IMR-90 (cell line): ENCODE measurements at regions not wholly inside any gene's neighbourhood (a gene's known extent, or its start where the extent isn't known, plus 50 kb on each side); places are given as distances from the start of the nearest gene placed in this dataset.

Experiments used
- ATAC-seq: fragments of 200-7000 bp; cut with Tn5 transposase; 2 replicates; pipeline ENCODE4 v1.9.1; 2020; ENCODE audit warnings: low read depth, mild to moderate bottlenecking, moderate library complexity
- BruUV-seq: library from RNA; stranded (reverse); fragments of 400-500 nt; replicated peaks from 2 replicates; lab custom pipeline; 2021; lab: Mats Ljungman, UMichigan
- CTCF ChIA-PET: fragments of 300-600 bp; formaldehyde crosslinking; extraction: SDS; loops from one replicate; lab custom pipeline; 2021; ENCODE audit warnings: antibody characterized with exemption; lab: Yijun Ruan, JAX
- POLR2A ChIA-PET: fragments of 300-600 bp; sonication (Branson Sonifier 250); formaldehyde crosslinking; loops from one replicate; lab custom pipeline; 2022; ENCODE audit warnings: antibody characterized with exemption; ENCODE audit not compliant: unreplicated experiment; lab: Charles Lee
- DNase-seq: peaks from one replicate; pipeline ENCODE4 v3.0.0; 2013
- H2AFZ ChIP-seq: replicated peaks from 2 replicates; pipeline ENCODE3; 2013; ENCODE audit warnings: low read length, mild to moderate bottlenecking; ENCODE audit not compliant: poor library complexity
- H2AK5ac ChIP-seq: 2 replicates; pipeline ENCODE4 v1.6.1; 2013; ENCODE audit warnings: low read depth, low read length, inconsistent platforms
- H2AK9ac ChIP-seq: replicated peaks from 2 replicates; pipeline ENCODE3; 2013; ENCODE audit warnings: mild to moderate bottlenecking, low read depth, low read length, moderate library complexity; ENCODE audit not compliant: poor library complexity
- H2BK120ac ChIP-seq: 2 replicates; pipeline ENCODE4 v1.6.1; 2013; ENCODE audit warnings: low read depth, low read length, inconsistent platforms
- H2BK15ac ChIP-seq: 3 replicates; pipeline ENCODE4 v1.6.1; 2013; ENCODE audit warnings: low read depth, low read length, inconsistent platforms
- H2BK20ac ChIP-seq: 2 replicates; pipeline ENCODE4 v1.6.1; 2013; ENCODE audit warnings: low read depth, mild to moderate bottlenecking, inconsistent platforms, low read length, moderate library complexity
- H2BK5ac ChIP-seq: 2 replicates; pipeline ENCODE4 v1.6.1; 2013; ENCODE audit warnings: mild to moderate bottlenecking, low read depth, low read length, inconsistent platforms; ENCODE audit not compliant: poor library complexity, severe bottlenecking
- H3K14ac ChIP-seq: replicated peaks from 2 replicates; pipeline ENCODE4 v1.6.1; 2013; ENCODE audit warnings: low read depth, low read length, inconsistent platforms
- H3K18ac ChIP-seq: 2 replicates; pipeline ENCODE4 v1.6.1; 2013; ENCODE audit warnings: low read depth, low read length, control low read depth
- H3K23ac ChIP-seq: 2 replicates; pipeline ENCODE4 v1.6.1; 2013; ENCODE audit warnings: low read depth, low read length, inconsistent platforms
- H3K27ac ChIP-seq: 2 replicates; pipeline ENCODE4 v1.5.1; 2013; ENCODE audit warnings: mild to moderate bottlenecking, control low read depth, low read length; ENCODE audit not compliant: insufficient read depth
- H3K27me3 ChIP-seq: 2 replicates; pipeline ENCODE4 v1.6.1; 2013; ENCODE audit warnings: low read length; ENCODE audit not compliant: control insufficient read depth, insufficient read depth
- H3K36me3 ChIP-seq: 2 replicates; pipeline ENCODE4 v1.6.1; 2013; ENCODE audit warnings: low read length, mixed read lengths; ENCODE audit not compliant: control insufficient read depth, insufficient read depth
- H3K4ac ChIP-seq: 2 replicates; pipeline ENCODE4 v1.6.1; 2013; ENCODE audit warnings: low read depth, low read length, inconsistent platforms
- H3K4me1 ChIP-seq: 2 replicates; pipeline ENCODE4 v1.6.1; 2013; ENCODE audit warnings: low read length, mixed read lengths; ENCODE audit not compliant: control insufficient read depth, insufficient read depth
- H3K4me2 ChIP-seq: 2 replicates; pipeline ENCODE4 v1.6.1; 2013; ENCODE audit warnings: low read depth, mild to moderate bottlenecking, control low read depth, low read length, moderate library complexity
- H3K4me3 ChIP-seq: 2 replicates; pipeline ENCODE4 v1.5.1; 2013; ENCODE audit warnings: low read depth, mild to moderate bottlenecking, control low read depth, low read length, moderate library complexity; ENCODE audit not compliant: insufficient read depth
- H3K56ac ChIP-seq: 2 replicates; pipeline ENCODE4 v1.6.1; 2013; ENCODE audit warnings: low read length, inconsistent platforms; ENCODE audit not compliant: insufficient read depth; ENCODE audit errors: extremely low read depth
- H3K79me1 ChIP-seq, 2 experiments: 2 replicates each; pipeline ENCODE4 v1.6.1; 2013; ENCODE audit warnings: low read length in 2 of 2, inconsistent platforms in 1 of 2, low read depth in 1 of 2
- H3K9ac ChIP-seq: 2 replicates; pipeline ENCODE4 v1.6.1; 2013; ENCODE audit warnings: low read depth, low read length, control low read depth
- H3K9me1 ChIP-seq: 2 replicates; pipeline ENCODE4 v1.6.1; 2013; ENCODE audit warnings: low read length, inconsistent platforms; ENCODE audit not compliant: insufficient read depth
- H3K9me3 ChIP-seq: 2 replicates; pipeline ENCODE4 v1.6.1; 2013; ENCODE audit warnings: low read length; ENCODE audit not compliant: control insufficient read depth, insufficient read depth
- H4K20me1 ChIP-seq: 2 replicates; pipeline ENCODE4 v1.6.1; 2013; ENCODE audit warnings: low read length, inconsistent platforms; ENCODE audit not compliant: insufficient read depth
- H4K5ac ChIP-seq: 2 replicates; pipeline ENCODE4 v1.6.1; 2013; ENCODE audit warnings: mild to moderate bottlenecking, low read depth, low read length, control low read depth
- H4K8ac ChIP-seq, 2 experiments: 2 replicates each; pipeline ENCODE4 v1.6.1; 2013; ENCODE audit warnings: low read depth in 2 of 2, low read length in 2 of 2, control low read depth in 1 of 2, inconsistent platforms in 1 of 2
- H4K91ac ChIP-seq: 2 replicates; pipeline ENCODE4 v1.6.1; 2013; ENCODE audit warnings: low read depth, low read length, inconsistent platforms; ENCODE audit not compliant: insufficient read depth
- BHLHE40 ChIP-seq: fragments of 150-350 bp; IDR thresholded peaks from 2 replicates; pipeline ENCODE4 v1.6.1; 2016; ENCODE audit warnings: mild to moderate bottlenecking, low read depth, low read length
- CEBPB ChIP-seq: IDR thresholded peaks from 2 replicates; pipeline ENCODE4 v1.6.1; 2012; ENCODE audit warnings: low read depth, low read length, improper control_type of control experiment
- CHD1 ChIP-seq: IDR thresholded peaks from 2 replicates; pipeline ENCODE4 v1.6.1; 2012; ENCODE audit warnings: low read depth, low read length, improper control_type of control experiment
- CTCF ChIP-seq: conservative IDR thresholded peaks from 2 replicates; pipeline ENCODE4 v1.5.1; 2012; ENCODE audit warnings: mild to moderate bottlenecking, low read depth, low read length, improper control_type of control experiment
- FOS ChIP-seq: fragments of 150-350 bp; IDR thresholded peaks from 2 replicates; pipeline ENCODE4 v1.6.1; 2016; ENCODE audit warnings: low read depth, low read length
- MAFK ChIP-seq: IDR thresholded peaks from 2 replicates; pipeline ENCODE4 v1.6.1; 2012; ENCODE audit warnings: low read depth, low read length, improper control_type of control experiment
- MAZ ChIP-seq: IDR thresholded peaks from 2 replicates; pipeline ENCODE4 v1.6.1; 2012; ENCODE audit warnings: low read depth, mild to moderate bottlenecking, low read length, improper control_type of control experiment, moderate library complexity, borderline replicate concordance
- MXI1 ChIP-seq: IDR thresholded peaks from 2 replicates; pipeline ENCODE4 v1.6.1; 2012; ENCODE audit warnings: low read depth, mild to moderate bottlenecking, low read length, moderate library complexity, borderline replicate concordance
- NFE2L2 ChIP-seq: fragments of 150-350 bp; IDR thresholded peaks from 2 replicates; pipeline ENCODE4 v1.6.1; 2016; ENCODE audit warnings: low read depth, mild to moderate bottlenecking, low read length
- POLR2A ChIP-seq: IDR thresholded peaks from 2 replicates; pipeline ENCODE4 v1.6.1; 2012; ENCODE audit warnings: mild to moderate bottlenecking, low read depth, low read length
- RCOR1 ChIP-seq: IDR thresholded peaks from 2 replicates; pipeline ENCODE4 v1.6.1; 2012; ENCODE audit warnings: mild to moderate bottlenecking, low read length, improper control_type of control experiment; ENCODE audit not compliant: insufficient replicate concordance
- RFX5 ChIP-seq: IDR thresholded peaks from 2 replicates; pipeline ENCODE4 v1.8.0; 2012; ENCODE audit warnings: low read depth, mild to moderate bottlenecking, low read length, moderate library complexity
- SMC3 ChIP-seq: fragments of 150-350 bp; IDR thresholded peaks from 2 replicates; pipeline ENCODE4 v1.6.1; 2016; ENCODE audit warnings: low read depth, mild to moderate bottlenecking, antibody characterized with exemption, low read length, moderate library complexity
- USF2 ChIP-seq: fragments of 150-350 bp; IDR thresholded peaks from 2 replicates; pipeline ENCODE4 v1.6.1; 2017; ENCODE audit warnings: mild to moderate bottlenecking, antibody characterized with exemption, low read length, low read depth
- WGBS, 2 experiments: methylation state at CpG; one replicate each; pipeline versions ENCODE4 v1.1.5 to v1.1.7; 2013; ENCODE audit warnings: missing lambda C conversion rate in 2 of 2; ENCODE audit not compliant: insufficient read length in 1 of 2; ENCODE audit errors: extremely low coverage in 2 of 2; 5-methylcytosine and 5-hydroxymethylcytosine counted together
- dilution Hi-C: fragments of 300-500 bp; cut with HindIII; formaldehyde crosslinking; loops from one replicate; pipeline ENCODE4 v1.14.3; 2018; ENCODE audit warnings: low sequenced_read_pairs; ENCODE audit not compliant: unreplicated experiment
- in situ Hi-C: fragments of 300-500 bp; cut with MboI; formaldehyde crosslinking; loops from 3 replicates; pipeline ENCODE4 v1.14.3; 2019; ENCODE audit warnings: low sequenced_read_pairs, inconsistent platforms, mixed read lengths
- intact Hi-C: fragments of 100-400 bp; cut with micrococcal nuclease; formaldehyde crosslinking; loops from 2 replicates; pipeline ENCODE4 v1.10.0; 2022
- TF ChIP-seq, protein P1 (sequence below): fragments of 150-350 bp; IDR thresholded peaks from 2 replicates; pipeline ENCODE4 v1.6.1; 2016; ENCODE audit warnings: low read depth, mild to moderate bottlenecking, low read length, moderate library complexity, borderline replicate concordance

DNA sequence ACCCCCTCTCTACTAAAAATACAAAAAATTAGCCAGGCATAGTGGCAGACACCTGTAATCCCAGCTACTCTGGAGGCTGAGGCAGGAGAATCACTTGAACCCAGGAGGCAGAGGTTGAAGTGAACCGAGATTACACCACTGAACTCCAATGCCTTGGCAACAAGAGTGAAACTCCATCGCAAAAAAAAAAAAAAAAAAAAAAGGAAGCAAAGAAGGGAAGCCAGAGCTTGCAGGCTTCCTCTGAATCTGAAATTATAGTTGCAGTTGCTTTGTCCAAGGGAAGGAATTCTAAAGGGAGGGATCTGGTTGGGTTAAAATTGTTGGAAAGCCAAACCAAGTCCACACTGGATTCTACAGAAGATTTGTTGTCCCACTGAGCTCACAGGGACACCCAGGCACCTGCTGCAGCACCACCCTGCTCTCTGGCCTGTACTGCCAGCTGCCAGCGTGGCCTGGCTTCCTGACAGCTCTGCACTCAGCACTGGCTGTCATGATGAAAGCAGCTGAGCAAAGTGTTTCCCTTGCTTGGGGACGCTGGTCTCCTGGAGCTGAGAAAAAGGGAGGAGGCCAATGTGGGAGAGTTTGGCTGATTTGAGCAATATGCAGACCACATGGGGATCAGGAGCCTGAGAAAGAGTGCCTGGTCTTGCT is 88.8 kb upstream of the HES1 start:
- no peak overlapping the region for H3K4me3 ChIP-seq
- ChIA-PET CTCF (interaction anchor here (0.6 to 1.0 kb wide), 2 partner anchors 44 to 79 kb away, joined by 3 to 6 read pairs; no protein-coding TSS in a partner anchor), POLR2A (no interaction called here)
- no peak overlapping the region for H4K8ac ChIP-seq
- H3K4me1 ChIP-seq = no peaks in the 10 kb centered on the region
- H4K91ac ChIP-seq = no peak overlapping the region
- no peak overlapping the region for H2BK120ac ChIP-seq
- no peak overlapping the region for H3K9ac ChIP-seq
- H2BK20ac ChIP-seq = no peak overlapping the region
- no peak overlapping the region for H2BK5ac ChIP-seq
- dilution Hi-C loops (no loop called here), in situ Hi-C loops (no loop called here), intact Hi-C loops (no loop called here)
- no peak overlapping the region for H3K27ac ChIP-seq
- no peak overlapping the region for H2AFZ ChIP-seq
- H4K20me1 ChIP-seq = no peaks in the 10 kb centered on the region
- no peak overlapping the region for H4K5ac ChIP-seq
- no peak overlapping the region for H2BK15ac ChIP-seq
- peaks cover 16% of the 10 kb centered on the region for H3K9me3 ChIP-seq
- no peak overlapping the region for H3K23ac ChIP-seq
- ATAC-seq = no peak
- H2AK9ac ChIP-seq = no peak overlapping the region
- no peaks in the 10 kb centered on the region for H3K79me1 ChIP-seq
- no peak overlapping the region for H3K18ac ChIP-seq
- H3K4me2 ChIP-seq = no peak overlapping the region
- WGBS, 2 experiments = 40% methylated on average over 1 of the region's 4 CpGs; no CpG with 5 or more reads in 1 of the 2 experiments
- no peak for DNase-seq
- no peak overlapping the region for H3K14ac ChIP-seq
- H2AK5ac ChIP-seq = no peak overlapping the region
- no peak overlapping the region for H3K4ac ChIP-seq
- no peaks in the 10 kb centered on the region for H3K9me1 ChIP-seq
- no peak overlapping the region for H3K56ac ChIP-seq
- TF ChIP-seq POLR2A (no peak), USF2 (no peak), MAFK (no peak), CHD1 (no peak), FOS (no peak), MXI1 (no peak), RFX5 (no peak), NFE2L2 (no peak), SMC3 (no peak), BHLHE40 (no peak), CTCF (no peak), RCOR1 (no peak), MAZ (no peak), CEBPB (no peak)
- TF ChIP-seq, protein P1, sequence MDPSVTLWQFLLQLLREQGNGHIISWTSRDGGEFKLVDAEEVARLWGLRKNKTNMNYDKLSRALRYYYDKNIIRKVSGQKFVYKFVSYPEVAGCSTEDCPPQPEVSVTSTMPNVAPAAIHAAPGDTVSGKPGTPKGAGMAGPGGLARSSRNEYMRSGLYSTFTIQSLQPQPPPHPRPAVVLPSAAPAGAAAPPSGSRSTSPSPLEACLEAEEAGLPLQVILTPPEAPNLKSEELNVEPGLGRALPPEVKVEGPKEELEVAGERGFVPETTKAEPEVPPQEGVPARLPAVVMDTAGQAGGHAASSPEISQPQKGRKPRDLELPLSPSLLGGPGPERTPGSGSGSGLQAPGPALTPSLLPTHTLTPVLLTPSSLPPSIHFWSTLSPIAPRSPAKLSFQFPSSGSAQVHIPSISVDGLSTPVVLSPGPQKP = no peak
- H3K27me3 ChIP-seq = peaks cover 12% of the 10 kb centered on the region
- no peaks in the 10 kb centered on the region for H3K36me3 ChIP-seq
- BruUV-seq = no TSS peak
